HG02610 (cell line): ENCODE measurements at regions not wholly inside any gene's neighbourhood (a gene's known extent, or its start where the extent isn't known, plus 50 kb on each side); places are given as distances from the start of the nearest gene placed in this dataset.

Experiments
- ATAC-seq: cut with Tn5 transposase; IDR thresholded peaks from one replicate; pipeline ENCODE4 v1.9.1; 2021; ENCODE audit warnings: mild to moderate bottlenecking, moderate library complexity; ENCODE audit not compliant: unreplicated experiment

GRCh38 chr2:235300368-235301201 is 193.3 kb upstream of the AGAP1 start:
- no peak for ATAC-seq

- no peak for ATAC-seq
Observed at GRCh38 chr2:235301202-235302076, 192.4 kb upstream of the AGAP1 start.

GRCh38 chr2:235302263-235302662 is 191.6 kb upstream of the AGAP1 start:
- ATAC-seq, result no peak

- ATAC-seq, result no peak
Observed at GRCh38 chr2:235303499-235304291, 190.1 kb upstream of the AGAP1 start.

- no peak for ATAC-seq
Observed at GRCh38 chr2:235305678-235306077, 188.2 kb upstream of the AGAP1 start.

GRCh38 chr2:235311044-235311443 is 182.8 kb upstream of the AGAP1 start:
- no peak for ATAC-seq

- no peak for ATAC-seq
Observed at GRCh38 chr2:235312571-235312970, 181.3 kb upstream of the AGAP1 start.

GRCh38 chr2:235314371-235314930 is 179.4 kb upstream of the AGAP1 start:
- no peak for ATAC-seq

- no peak for ATAC-seq
Observed at GRCh38 chr2:235319095-235319494, 174.7 kb upstream of the AGAP1 start.

- ATAC-seq, result no peak
Observed at GRCh38 chr2:235320326-235320725, 173.5 kb upstream of the AGAP1 start.

- no peak for ATAC-seq
Observed at GRCh38 chr2:235324324-235324723, 169.5 kb upstream of the AGAP1 start.

GRCh38 chr2:235325151-235325550 is 168.7 kb upstream of the AGAP1 start:
- no peak for ATAC-seq

- ATAC-seq, result no peak
Observed at GRCh38 chr2:235328991-235329390, 164.9 kb upstream of the AGAP1 start.

- ATAC-seq, result no peak
Observed at GRCh38 chr2:235330775-235331451, 162.9 kb upstream of the AGAP1 start.

GRCh38 chr2:235332240-235332890 is 161.5 kb upstream of the AGAP1 start:
- ATAC-seq, result no peak

- ATAC-seq, result no peak
Observed at GRCh38 chr2:235333076-235333475, 160.8 kb upstream of the AGAP1 start.

- no peak for ATAC-seq
Observed at GRCh38 chr2:235334179-235334578, 159.7 kb upstream of the AGAP1 start.

GRCh38 chr2:235343156-235343774 is 150.6 kb upstream of the AGAP1 start:
- no peak for ATAC-seq

- no peak for ATAC-seq
Observed at GRCh38 chr2:235343869-235344268, 150.0 kb upstream of the AGAP1 start.
